Astrocyte (in vitro differentiated cells and primary cell): ENCODE measurements at regions not wholly inside any gene's neighbourhood (a gene's known extent, or its start where the extent isn't known, plus 50 kb on each side); places are given as distances from the start of the nearest gene placed in this dataset.

Experiments
- DNase-seq: peaks from one replicate; pipeline ENCODE4 v3.0.0-alpha.2; 2010; ENCODE audit warnings: low read depth
- FAIRE-seq: peaks from 2 replicates; lab custom pipeline; 2011; peaks lifted over from hg19 to GRCh38; lab: Jason Lieb, UNC
- H2AFZ ChIP-seq: 2 replicates; pipeline ENCODE4 v1.6.0; 2012; ENCODE audit warnings: low read depth, low read length, inconsistent platforms
- H3K27ac ChIP-seq: 2 replicates; pipeline ENCODE4 v1.5.1; 2011; ENCODE audit warnings: low read depth, low read length, inconsistent platforms
- H3K27me3 ChIP-seq: 2 replicates; pipeline ENCODE4 v1.6.0; 2011; ENCODE audit warnings: low read length, inconsistent platforms; ENCODE audit not compliant: insufficient read depth
- H3K36me3 ChIP-seq: 2 replicates; pipeline ENCODE4 v1.5.1; 2011; ENCODE audit warnings: low read length, inconsistent platforms; ENCODE audit not compliant: insufficient read depth
- H3K4me1 ChIP-seq: 2 replicates; pipeline ENCODE4 v1.5.1; 2011; ENCODE audit warnings: low read length, inconsistent platforms; ENCODE audit not compliant: insufficient read depth
- H3K4me2 ChIP-seq: 2 replicates; pipeline ENCODE4 v1.6.0; 2012; ENCODE audit warnings: low read length, inconsistent platforms
- H3K4me3 ChIP-seq: 2 replicates; pipeline ENCODE4 v1.5.1; 2011; ENCODE audit warnings: low read depth, mild to moderate bottlenecking, low read length, inconsistent platforms; ENCODE audit not compliant: insufficient read depth
- H3K79me2 ChIP-seq: 2 replicates; pipeline ENCODE4 v1.6.0; 2012; ENCODE audit warnings: mild to moderate bottlenecking, low read length, inconsistent platforms; ENCODE audit not compliant: insufficient read depth
- H3K9ac ChIP-seq: 2 replicates; pipeline ENCODE4 v1.6.0; 2012; ENCODE audit warnings: mild to moderate bottlenecking, low read length, inconsistent platforms
- H3K9me3 ChIP-seq: 2 replicates; pipeline ENCODE4 v1.5.1; 2012; ENCODE audit warnings: low read depth, mild to moderate bottlenecking, low read length, inconsistent platforms; ENCODE audit not compliant: insufficient read depth
- H4K20me1 ChIP-seq: 2 replicates; pipeline ENCODE4 v1.6.0; 2012; ENCODE audit warnings: low read length, inconsistent platforms; ENCODE audit not compliant: insufficient read depth
- H3K27ac Mint-ChIP-seq: one replicate; pipeline ENCODE4 v1.8.0; 2021; ENCODE audit warnings: mild to moderate bottlenecking, mixed read lengths; ENCODE audit not compliant: unreplicated experiment
- H3K27me3 Mint-ChIP-seq: one replicate; pipeline ENCODE4 v1.8.0; 2021; ENCODE audit warnings: low read depth, mixed read lengths; ENCODE audit not compliant: unreplicated experiment
- H3K36me3 Mint-ChIP-seq: one replicate; pipeline ENCODE4 v1.8.0; 2021; ENCODE audit warnings: low read depth, mixed read lengths; ENCODE audit not compliant: unreplicated experiment
- H3K4me1 Mint-ChIP-seq: one replicate; pipeline ENCODE4 v1.8.0; 2021; ENCODE audit warnings: low read depth, mixed read lengths; ENCODE audit not compliant: unreplicated experiment
- H3K4me3 Mint-ChIP-seq: one replicate; pipeline ENCODE4 v1.8.0; 2021; ENCODE audit warnings: mild to moderate bottlenecking, moderate library complexity, mixed read lengths; ENCODE audit not compliant: unreplicated experiment
- H3K9me3 Mint-ChIP-seq: one replicate; pipeline ENCODE4 v1.8.0; 2021; ENCODE audit warnings: mild to moderate bottlenecking, mixed read lengths; ENCODE audit not compliant: unreplicated experiment
- CTCF ChIP-seq: IDR thresholded peaks from 2 replicates; pipeline ENCODE4 v1.5.1; 2011; ENCODE audit warnings: low read depth, mild to moderate bottlenecking, inconsistent platforms, low read length, moderate library complexity; ENCODE audit not compliant: insufficient read depth
- EZH2 ChIP-seq: IDR thresholded peaks from 2 replicates; pipeline ENCODE4 v1.6.1; 2012; ENCODE audit warnings: mild to moderate bottlenecking, low read length, inconsistent platforms; ENCODE audit not compliant: insufficient read depth

GRCh38 chr5:166063261-166063660, 2228.2 kb upstream of the WWC1 start:
- Mint-ChIP-seq H3K36me3 (no peaks in the 10 kb centered on the region), H3K4me3 (no peak overlapping the region), H3K4me1 (no peaks in the 10 kb centered on the region), H3K9me3 (no peaks in the 10 kb centered on the region), H3K27ac (no peak overlapping the region), H3K27me3 (no peaks in the 10 kb centered on the region)
- Histone ChIP-seq H3K36me3 (no peaks in the 10 kb centered on the region), H3K9me3 (no peaks in the 10 kb centered on the region), H3K27ac (no peak overlapping the region), H3K4me1 (no peaks in the 10 kb centered on the region), H4K20me1 (no peaks in the 10 kb centered on the region), H3K4me2 (no peak overlapping the region), H3K79me2 (no peaks in the 10 kb centered on the region), H2AFZ (no peak overlapping the region), H3K27me3 (no peaks in the 10 kb centered on the region), H3K4me3 (no peak overlapping the region), H3K9ac (no peak overlapping the region)
- DNase-seq (no peak), FAIRE-seq (no peak)
- TF ChIP-seq CTCF (no peak), EZH2 (no peak)

- no peak overlapping the region for H3K9ac ChIP-seq
- DNase-seq: no peak
- H2AFZ ChIP-seq: no peak overlapping the region
- Mint-ChIP-seq H3K9me3 (no peaks in the 10 kb centered on the region), H3K27ac (no peak overlapping the region), H3K4me1 (peaks cover 5% of the 10 kb centered on the region), H3K36me3 (no peaks in the 10 kb centered on the region), H3K4me3 (no peak overlapping the region), H3K27me3 (no peaks in the 10 kb centered on the region)
- no peak for FAIRE-seq
- no peaks in the 10 kb centered on the region for H3K79me2 ChIP-seq
- H3K4me1 ChIP-seq: no peaks in the 10 kb centered on the region
- H3K4me2 ChIP-seq: no peak overlapping the region
- no peak overlapping the region for H3K4me3 ChIP-seq
- no peaks in the 10 kb centered on the region for H4K20me1 ChIP-seq
- H3K36me3 ChIP-seq: no peaks in the 10 kb centered on the region
- no peaks in the 10 kb centered on the region for H3K27me3 ChIP-seq
- no peak overlapping the region for H3K27ac ChIP-seq
- no peak for TF ChIP-seq CTCF
- TF ChIP-seq EZH2: no peak
- no peaks in the 10 kb centered on the region for H3K9me3 ChIP-seq
Measured at GRCh38 chr5:166068547-166069335, 2222.7 kb upstream of the WWC1 start.

- H3K27ac Mint-ChIP-seq: no peak overlapping the region
- TF ChIP-seq EZH2 (no peak), CTCF (no peak)
- H3K36me3 Mint-ChIP-seq: no peaks in the 10 kb centered on the region
- Histone ChIP-seq H3K27me3 (no peaks in the 10 kb centered on the region), H3K4me1 (no peaks in the 10 kb centered on the region), H3K79me2 (no peaks in the 10 kb centered on the region), H3K9me3 (no peaks in the 10 kb centered on the region), H3K4me2 (no peak overlapping the region), H3K27ac (no peak overlapping the region), H3K9ac (no peak overlapping the region), H3K4me3 (no peak overlapping the region), H2AFZ (no peak overlapping the region), H3K36me3 (no peaks in the 10 kb centered on the region), H4K20me1 (no peaks in the 10 kb centered on the region)
- DNase-seq (no peak), FAIRE-seq (no peak)
- no peaks in the 10 kb centered on the region for H3K4me1 Mint-ChIP-seq
- no peak overlapping the region for H3K4me3 Mint-ChIP-seq
- H3K27me3 Mint-ChIP-seq: no peaks in the 10 kb centered on the region
- H3K9me3 Mint-ChIP-seq: no peaks in the 10 kb centered on the region
Measured at GRCh38 chr5:166073901-166074581, 2217.4 kb upstream of the WWC1 start.
